Stimulated activated CD4-positive, alpha-beta T cell treated with anti-CD3 and anti-CD28 coated beads, Interleukin-4, amount 100 ng/mL, for 4 hours (primary cell): ENCODE measurements at regions not wholly inside any gene's neighbourhood (a gene's known extent, or its start where the extent isn't known, plus 50 kb on each side); places are given as distances from the start of the nearest gene placed in this dataset.
"Not testable (repeated sequence)": the region's sequence is repeated elsewhere in the genome, so short reads cannot be mapped to it uniquely, and the experiment has no call there.

ENCODE experiments used
- DNase-seq, 2 experiments: peaks; one replicate each; pipeline ENCODE4 v3.0.0-alpha.2; 2020

DNA sequence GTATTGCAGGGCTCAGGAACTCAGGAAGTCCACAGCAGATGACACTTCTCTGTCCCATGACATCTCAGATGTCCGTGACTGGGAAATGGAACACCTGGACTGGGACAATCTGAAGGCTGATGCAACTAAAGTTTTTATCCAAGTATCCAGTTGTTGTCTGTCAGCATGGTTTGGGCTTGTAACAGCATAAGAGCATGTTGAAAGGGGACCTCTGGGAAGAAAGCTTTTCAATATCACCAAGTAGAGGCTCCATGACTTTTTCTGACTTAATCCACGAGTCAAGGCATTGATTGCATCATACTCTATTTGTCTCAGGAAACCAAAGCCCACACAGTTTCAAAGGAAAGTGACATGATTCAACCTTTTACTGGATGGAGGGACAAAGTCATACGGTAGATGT is 807.7 kb downstream of the MTRR start:
- no peak for DNase-seq

DNA sequence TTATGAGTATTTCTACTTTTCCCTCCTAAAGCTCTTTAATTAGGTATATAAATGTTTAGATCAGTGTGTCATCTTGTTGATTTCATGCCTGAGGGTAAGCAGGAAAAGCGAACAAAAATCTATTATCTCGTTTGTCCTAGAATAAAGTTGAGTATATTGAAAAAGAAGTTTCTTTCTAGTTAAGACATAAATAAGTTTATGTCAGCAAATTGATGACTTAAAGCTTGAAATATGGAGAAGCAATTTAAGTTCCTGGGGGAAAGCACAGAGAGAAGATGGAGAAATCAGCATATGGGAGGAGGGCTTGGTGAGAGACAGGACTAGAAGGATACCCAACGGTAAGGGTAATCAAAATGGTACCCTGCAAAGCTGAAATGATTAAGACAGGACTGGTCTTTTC is 813.4 kb downstream of the MTRR start:
- DNase-seq = no peak

DNA sequence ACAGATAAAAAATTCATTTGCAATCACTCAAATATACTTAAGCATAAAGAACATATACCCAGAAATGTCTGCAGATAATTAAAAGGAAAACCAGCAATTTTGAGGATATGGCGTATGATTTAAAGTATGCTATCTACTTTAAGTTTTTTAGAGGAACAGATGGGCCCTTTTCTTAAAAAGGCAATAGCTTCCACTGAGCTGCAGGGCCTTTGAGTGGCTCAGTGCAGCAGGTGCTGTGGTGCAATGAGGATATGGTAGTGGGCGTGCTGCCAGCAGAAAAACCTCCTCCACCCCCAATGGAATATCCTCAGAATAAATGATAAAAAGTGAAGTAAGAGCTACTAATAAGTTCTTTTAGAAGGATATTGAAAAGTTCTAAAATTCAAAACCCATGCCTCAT is 814.5 kb downstream of the MTRR start:
- DNase-seq = no peak

DNA sequence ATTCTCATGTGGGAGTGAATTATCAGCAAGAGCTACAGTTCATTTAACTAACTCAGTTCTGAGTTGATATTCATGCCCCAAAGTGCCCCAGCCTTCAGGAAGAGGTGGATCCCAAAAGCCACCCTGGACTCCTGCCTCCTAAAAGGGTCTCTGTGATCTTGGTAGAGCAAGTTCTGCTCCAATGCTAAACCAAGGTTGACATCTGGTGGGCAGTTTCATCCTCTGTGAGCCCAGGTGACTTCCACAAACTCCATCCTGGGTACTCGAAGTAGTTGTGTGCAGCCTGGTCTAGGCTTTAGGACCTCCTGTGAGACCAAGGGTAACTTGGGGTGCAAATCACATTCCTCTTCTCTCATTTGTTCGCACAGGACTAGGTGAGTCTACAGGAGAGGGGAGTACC is 816.8 kb downstream of the MTRR start:
- no peak for DNase-seq

DNA sequence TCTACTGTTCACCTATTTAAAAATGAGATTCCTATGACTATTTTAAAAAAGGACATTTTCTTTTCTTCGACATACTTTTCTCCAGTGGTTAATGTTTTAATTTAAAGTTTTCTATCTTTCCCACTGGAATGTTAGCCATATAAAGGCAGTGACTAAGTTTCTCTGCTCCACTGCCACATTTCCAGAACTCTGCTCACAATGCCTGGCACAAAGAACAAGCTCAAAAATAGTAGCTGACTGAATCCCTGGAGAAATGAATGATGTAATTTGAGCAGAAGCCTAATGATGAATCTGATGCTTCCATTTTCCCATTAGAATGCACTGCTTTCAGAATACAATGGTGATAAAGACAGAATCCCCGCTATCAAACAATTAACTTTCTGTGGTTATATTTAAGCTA is 817.8 kb downstream of the MTRR start:
- DNase-seq = no peak

DNA sequence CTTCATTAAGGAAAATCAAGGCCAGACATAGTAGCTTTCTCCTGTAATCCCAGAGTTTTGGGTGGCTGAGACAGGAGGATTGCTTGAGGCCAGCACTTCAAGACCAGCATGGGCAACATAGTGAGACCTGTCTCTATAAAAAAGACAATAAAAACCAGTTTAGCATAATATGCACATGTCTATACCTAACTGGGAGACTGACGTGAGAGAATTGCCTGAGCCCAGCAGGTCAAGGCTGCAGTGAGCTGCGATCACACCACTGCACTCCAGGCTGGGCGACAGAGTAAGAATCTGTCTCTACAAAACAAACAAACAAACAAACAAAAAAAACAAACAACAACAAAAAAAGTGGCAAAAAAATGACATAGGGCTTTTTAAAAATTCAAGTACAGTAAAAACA is 820.8 kb downstream of the MTRR start:
- DNase-seq = no peak

DNA sequence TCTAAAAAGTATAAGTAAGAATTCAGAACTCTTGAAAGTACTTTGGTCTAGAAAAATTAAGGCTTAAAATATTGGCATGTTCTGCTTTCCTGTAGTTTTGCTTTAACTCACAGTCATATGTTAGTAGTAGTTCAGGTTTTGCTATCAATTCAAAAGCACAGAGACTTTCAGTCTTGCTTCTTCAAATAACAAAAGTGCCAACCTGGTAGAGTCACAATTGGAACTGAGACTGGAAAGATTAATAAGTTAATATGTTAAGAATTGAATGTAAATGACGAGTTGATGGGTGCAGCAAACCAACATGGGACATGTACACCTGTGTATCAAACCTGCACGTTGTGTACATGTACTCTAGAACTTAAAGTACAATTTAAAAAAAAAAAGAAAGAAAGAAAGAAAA is 822.3 kb downstream of the MTRR start:
- no peak for DNase-seq

DNA sequence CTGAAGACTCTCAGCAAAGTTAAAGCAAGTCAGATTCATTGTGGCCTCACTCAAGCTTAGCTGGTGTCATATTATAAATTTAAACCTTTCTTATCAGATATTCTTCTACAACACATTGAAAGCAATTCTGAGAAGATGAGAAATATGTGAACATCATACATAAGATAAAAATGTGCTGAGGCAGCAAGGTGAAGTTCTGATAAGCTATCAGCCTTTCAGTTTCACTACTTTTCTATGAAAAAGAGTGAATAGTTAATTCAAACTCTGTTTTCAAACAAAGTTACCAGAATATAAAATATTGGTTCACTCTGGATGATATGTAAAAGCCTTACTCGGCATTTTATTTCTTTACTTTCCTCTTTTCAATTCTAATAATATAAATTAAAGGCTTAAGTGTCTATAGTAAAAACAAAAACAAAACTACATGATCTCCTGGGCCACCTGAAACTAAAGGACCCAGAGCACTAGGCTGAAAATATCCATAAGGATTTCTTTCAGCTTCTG is 824.4 kb downstream of the MTRR start:
- no peak for DNase-seq

DNA sequence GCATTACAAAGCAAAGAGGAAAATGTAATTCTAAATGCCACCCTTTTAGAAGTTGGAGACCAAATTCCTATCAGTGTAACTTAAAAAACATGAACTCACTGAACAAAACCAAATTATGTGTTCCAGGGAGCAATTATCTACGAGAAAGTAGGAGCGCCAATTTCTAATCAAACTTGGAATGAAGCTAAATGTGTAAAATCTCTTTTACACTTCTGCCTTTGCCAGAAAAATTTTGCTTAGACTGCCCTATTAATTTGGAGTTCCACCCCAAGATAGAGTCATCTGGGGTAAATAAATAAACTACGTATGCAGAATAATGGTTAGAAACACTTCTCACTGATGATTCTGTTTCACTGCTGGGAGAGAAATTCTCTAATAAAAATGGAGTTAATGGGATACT is 825.6 kb downstream of the MTRR start:
- DNase-seq = no peak

DNA sequence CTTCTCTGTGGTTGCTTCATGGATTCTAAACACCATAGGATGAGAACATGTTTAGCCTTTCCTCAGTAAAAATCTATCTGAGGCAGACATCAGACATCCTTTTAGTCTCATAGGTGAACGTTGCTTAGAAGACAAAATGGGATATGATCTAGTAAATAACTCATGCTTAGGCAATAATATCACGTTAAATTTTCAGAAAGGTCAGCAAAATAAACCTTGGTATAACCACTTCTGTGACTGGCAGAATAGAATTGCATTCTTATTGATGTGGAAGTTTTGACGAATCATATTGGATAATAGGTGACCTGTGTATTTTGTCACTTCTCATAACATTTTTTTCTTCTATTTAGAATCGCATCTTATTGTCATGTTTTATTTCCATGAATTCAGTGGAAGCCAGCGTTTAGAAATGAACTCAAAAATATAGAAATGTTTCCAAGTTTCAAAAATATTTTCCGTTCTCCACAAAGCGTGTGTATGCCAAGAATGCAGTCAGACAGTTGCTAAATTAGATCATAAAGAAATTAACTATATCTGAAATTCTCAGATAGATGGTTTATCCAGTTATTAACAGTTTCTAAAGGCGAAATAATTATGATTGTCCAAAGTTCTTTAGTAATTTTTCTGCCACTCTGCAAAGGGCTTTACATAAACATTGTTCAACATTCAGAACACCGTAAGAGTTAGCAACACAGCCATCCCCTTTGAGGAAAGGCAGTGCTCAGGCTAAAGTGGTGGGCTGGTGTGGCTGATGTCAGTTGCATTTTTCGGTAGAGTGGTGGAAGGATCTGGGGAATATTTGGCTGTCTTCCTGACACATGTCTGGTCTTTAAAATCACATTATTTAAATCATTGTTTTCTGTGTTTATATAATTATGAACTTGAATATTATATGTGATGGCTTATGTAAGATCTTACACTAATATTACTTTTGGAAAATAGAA is 827.2 kb downstream of the MTRR start:
- no peak for DNase-seq

DNA sequence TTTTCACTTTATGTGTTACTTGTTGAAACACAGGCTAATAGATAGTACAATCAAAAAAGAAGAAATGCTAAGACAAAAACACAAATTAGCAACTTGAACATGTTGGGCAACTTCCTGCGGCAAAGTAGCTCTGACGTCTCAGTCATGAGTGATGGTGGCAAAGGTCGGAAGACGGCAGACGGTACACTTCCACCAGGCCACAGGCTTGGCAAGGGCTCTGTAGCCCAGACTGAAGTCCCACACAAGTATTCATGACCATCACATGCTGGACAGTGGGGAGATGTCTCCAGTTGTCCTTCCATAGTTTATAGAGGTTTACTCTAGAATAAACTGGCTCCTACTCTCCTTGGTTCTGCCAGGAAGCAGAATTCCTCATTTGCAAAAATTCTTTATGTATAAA is 831.3 kb downstream of the MTRR start:
- DNase-seq = no peak

DNA sequence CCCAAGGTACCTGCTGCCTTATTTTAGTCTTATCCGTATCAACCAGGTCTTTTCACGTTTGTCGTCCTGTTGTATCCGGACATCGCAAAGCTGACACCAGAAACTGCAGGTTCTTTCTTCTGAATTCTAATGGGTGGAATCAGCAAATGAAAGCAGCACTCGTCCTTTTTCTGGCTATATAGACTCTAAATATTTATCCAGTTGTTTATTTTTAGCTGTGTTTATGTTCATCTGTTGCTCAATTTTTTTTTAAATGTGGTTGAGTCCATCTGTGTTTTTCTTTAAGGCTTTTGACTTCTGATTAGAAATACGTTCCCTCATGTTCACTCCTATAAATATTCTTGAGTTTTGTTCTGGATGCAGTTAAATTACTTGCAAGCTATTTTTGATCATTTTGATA is 831.7 kb downstream of the MTRR start:
- no peak for DNase-seq

DNA sequence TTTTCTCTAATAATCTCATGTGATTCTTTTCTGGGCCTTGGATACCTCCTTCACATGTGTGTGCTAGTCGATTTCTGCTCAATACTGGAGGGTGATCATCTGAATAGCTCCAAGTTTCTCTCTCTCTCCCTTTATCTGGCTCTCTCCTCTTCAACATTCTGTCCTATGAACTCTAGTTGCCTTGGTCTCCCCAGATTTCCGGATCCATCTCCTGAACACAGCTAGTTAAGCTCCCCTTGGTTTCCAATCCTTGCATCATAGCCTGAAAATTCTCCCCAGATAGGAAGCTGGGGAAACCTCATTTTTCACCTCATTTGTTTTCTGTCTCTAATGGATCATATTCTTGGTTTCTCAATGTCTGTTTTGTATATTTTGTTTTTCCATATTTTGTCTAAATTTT is 832.3 kb downstream of the MTRR start:
- no peak for DNase-seq

DNA sequence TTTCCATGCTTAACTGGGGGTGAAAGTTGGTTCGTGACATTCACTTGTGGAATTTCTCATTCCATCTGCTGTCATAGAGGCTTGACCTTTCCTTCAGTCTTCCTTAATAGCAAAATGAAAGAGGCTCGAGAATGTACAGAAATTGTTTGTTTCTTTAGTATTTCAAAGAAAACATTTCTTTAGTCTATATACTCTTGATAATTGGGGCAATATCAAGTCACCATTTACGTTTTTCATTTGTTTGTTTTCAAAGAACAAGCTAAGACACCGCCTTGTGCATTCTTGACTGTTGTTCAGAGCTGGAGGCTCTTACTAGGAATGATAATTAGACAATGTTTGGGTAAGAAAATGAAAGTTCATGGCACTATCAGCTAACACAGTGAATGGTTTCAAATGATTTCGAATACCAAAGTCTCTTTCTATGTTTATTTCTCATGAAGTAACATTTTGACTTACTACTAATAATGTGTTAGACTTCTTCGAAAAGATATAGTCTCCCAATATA is 835.4 kb downstream of the SEMA5A start:
- DNase-seq = no peak

DNA sequence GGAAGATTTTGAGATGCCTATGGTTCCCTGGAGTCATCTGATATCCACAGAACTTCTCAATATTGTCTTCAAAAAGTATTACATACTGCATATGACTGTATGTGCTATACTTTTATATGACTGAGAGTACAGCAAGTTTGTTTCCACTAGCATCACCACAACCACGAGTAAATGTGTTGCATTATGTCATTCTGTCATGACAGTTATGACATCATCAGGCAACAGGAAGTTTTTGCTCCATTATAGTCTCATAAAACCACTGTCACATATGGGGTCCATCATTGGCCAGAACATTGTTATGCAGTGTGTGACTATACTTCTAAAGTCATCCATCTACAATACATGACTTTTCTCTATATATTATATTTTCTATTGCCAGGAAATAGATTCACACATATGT is 831.7 kb downstream of the SEMA5A start:
- DNase-seq = no peak

DNA sequence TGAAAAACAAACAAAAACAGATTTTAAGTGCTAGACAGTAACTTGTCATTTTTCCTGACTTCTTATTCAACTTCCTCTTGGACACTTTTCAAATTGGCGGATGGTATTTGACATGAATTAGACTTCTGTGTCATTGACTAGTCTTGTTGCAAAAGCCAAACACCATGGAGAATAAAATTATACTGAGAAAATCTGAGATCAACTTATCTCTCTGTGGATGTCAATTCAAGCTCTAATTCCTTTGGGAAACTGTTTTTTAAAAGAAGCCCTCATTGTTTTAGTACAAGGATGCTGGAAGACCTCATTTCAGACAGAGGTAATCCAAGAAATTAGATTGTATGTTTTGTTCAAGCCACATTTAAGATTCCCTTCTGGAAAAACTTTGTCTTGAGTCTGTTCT is 831.0 kb downstream of the SEMA5A start:
- no peak for DNase-seq

DNA sequence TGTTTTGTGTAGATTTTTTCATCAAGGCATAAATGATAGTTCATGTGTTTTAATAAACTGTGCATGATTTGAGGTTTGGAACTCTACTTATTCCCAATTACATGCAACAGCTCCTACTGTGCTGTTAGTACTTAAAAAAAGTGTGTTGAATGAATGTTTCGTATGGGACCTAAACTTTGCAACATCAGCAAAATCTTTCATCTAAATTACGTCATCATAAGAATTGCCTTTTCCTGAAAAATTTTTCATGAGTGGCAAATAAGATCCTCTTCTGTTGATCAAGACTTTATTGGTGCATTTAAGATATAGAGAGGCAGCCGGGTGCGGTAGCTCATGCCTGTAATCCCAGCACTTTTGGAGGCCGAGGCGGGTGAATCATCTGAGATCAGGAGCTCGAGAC is 826.1 kb downstream of the SEMA5A start:
- no peak for DNase-seq

DNA sequence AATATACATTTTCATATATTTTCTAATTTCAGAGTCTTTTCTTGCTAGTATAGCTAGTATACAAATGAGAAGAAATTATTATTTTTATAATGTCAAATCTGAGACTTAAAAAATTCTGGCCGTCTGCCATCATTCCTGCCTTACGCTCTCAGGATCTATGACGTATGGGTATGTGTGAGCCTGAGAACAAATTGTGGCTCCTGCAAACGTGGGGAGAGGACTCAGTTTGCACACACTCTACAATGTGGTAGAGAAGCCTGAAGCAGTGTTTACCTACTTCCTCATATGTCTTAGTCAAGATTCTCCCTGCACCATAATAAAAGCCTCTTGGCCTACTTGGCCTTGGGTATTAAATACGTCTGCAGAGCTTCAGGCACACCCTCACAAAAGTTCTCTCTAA is 825.4 kb downstream of the SEMA5A start:
- no peak for DNase-seq

DNA sequence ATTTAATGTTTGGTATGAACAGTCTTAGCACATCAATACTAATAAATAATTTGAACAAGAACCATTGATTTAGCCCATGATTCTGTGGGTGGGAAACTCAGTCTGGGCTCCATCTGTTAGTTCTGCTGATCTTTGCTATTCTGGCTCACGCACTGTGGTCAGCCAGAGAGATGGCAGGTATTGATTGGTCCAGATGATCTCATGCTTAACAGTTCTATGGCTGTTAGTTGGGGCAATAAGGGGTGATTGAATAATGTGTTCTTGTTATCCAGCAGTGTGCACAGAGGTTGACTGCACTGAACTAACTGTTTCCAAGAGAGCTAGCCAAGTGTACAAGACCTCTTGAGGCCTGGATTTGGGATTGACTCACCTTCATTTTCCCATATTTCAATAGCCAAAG is 824.3 kb downstream of the SEMA5A start:
- DNase-seq = no peak

DNA sequence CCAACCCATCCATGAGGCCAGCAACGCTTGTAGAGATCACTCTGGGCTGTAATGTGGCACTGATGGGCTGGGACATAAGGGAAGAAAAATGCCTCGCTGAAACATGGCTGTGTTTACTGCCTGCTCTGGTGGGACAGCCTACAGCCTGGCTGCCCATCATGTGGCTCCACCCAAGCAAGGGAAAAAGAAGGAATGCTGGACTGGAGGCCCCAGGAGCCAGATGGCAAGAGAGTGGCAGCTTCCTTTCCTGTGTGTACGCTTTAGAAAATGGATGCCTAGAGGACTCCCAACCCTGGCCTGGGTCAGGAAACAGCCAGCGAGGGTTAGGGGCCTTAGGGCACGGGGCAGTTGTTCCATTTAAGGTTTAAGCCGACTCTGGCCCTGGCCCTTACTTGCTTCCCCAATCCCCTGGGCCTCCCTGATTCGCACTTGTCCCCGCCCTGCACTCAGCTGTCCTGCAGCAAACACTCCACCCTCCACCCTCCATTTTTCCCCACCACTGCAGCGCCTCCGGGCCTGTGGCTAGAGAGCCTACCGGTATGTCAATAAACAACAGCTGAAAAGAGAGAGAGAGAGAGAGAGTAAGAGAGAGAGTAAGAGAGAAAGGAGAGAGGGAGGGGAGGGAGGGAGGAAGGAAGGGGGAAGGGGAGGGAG is 819.4 kb downstream of the SEMA5A start:
- DNase-seq = no peak

DNA sequence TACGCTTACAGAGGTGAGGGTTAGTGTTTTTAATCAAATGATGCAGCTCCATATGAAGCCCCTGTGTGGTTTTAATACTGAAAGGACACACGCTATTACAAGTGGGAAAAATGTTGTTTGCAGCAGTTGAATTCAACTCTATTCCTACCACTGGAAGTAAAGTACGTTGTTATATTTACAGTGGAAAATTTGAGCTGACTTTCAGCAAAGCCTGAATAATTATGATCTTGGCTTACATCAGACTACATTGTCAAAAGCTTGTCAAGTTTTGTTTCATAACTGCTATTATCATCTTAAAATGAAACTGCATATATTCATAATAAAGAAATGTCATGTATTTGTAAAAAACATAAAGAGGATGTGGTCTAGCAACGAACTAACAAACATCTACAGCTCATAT is 818.5 kb downstream of the SEMA5A start:
- no peak for DNase-seq

DNA sequence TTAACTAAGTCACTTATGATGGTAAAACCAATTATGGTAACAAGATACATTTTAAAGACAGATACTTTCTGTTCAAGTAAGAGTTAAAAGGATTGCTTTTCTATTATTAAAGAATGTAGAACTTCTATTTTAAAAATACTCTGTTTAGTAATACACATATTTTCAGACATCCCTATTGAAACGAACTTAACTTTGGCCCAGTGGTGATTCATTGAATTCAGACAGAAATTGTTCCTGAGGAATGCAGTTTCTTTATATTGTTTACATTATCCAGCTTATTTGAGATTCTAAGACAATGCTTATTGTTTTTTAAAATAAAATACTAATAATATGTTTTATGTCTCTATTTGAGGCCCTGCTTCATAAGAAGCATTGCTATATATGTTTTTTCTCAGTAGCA is 816.4 kb downstream of the SEMA5A start:
- DNase-seq = no peak

DNA sequence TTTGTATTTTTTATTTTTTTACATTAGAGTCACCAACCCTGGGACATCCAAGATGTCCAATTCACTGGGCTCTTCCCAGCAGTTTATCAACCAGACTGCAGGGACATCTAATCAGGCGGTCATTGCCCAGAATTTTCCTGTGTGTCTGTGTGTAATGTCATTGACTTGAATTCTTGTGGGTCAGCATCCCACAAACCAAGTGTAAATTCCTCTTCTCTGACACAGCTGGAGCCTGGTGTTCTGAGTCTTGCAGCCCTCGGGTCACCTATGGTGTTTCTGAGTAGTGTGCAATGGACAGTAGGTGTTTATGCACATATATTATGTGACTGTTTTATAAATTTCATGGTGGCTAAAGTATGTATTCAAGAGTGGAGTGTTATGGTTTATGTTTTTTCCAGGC is 815.7 kb downstream of the SEMA5A start:
- no peak for DNase-seq

DNA sequence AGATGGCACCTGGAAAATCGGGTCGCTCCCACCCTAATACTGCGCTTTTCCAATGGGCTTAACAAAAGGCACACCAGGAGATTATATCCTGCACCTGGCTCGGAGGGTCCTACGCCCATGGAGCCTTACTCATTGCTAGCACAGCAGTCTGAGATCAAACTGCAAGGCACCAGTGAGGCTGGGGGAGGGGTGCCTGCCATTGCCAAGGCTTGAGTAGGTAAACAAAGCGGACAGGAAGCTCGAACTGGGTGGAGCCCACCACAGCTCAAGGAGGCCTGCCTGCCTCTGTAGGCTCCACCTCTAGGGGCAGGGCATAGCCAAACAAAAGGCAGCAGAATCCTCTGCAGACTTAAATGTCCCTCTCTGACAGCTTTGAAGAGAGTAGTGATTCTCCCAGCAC is 814.8 kb downstream of the SEMA5A start:
- not testable (repeated sequence) for DNase-seq
